Stimulated activated CD4-positive, alpha-beta T cell treated with anti-CD3 and anti-CD28 coated beads, Interleukin-1b, Interleukin-23, amount 100 ng/mL, for 1 hour (primary cell): ENCODE measurements at regions not wholly inside any gene's neighbourhood (a gene's known extent, or its start where the extent isn't known, plus 50 kb on each side); places are given as distances from the start of the nearest gene placed in this dataset.
"Not testable (repeated sequence)": the region's sequence is repeated elsewhere in the genome, so short reads cannot be mapped to it uniquely, and the experiment has no call there.

Experiments
- DNase-seq, 2 donors: peaks; one replicate each; pipeline ENCODE4 v3.0.0-alpha.2; 2020; ENCODE audit warnings: low read depth in 2 of 2

DNA sequence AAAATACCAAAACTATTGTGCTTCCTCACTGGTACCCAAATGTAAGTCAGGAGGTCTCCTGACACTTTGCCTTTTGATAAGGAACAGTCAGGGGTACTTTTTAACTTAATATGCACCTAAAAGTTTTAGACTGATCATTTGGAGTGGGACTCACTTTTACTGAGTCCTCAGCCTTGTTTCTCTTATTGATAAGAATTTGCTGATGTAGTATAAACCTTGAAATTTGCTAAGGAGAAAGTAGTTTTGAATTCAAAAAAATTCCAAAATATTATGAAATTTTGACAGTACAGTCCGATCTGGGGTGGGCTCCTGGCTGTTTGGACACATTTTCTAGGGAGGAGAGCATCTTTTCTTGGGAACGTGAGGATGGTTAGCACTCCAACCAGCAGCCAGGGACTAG, 91.4 kb upstream of the GATB start:
- no peak for DNase-seq

DNA sequence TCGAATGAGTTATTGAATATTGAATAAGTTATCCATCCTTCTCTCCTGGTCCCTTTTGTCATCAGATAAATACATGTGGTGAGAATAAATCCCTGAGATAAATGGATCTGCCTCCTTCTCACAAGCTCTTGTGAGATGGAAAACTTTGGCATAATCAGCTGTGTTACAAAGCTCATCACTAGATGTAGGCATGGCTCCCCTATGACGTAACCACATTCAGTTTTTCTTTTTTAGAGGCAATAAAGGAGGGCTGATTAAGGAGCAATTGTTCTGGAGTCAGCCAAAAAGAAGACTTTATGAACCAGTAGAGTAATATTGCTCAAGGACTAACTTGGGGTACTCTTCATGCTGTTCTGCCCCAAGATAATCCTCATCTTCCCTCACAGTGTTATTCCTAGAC, 90.5 kb upstream of the GATB start:
- DNase-seq: no peak

DNA sequence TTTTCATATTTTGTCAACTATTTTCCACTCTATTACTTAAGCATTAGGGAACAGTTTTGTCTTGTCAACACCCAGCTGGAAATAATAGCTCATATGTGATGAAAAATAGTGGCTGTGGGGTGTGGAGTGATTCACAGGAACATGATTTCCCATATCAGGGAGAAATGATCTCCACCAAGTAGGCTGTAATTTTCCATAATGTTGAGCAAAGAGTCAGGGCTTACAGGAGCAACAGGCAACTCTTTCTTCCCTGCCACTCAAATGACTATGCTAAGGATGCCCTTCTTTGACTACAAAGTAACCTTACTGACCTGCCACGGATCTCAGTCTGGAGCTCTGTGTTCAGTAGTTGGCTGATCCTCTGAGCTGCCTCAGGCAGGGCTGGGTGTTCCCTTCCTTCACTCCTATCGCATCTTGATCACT, 90.0 kb upstream of the GATB start:
- no peak for DNase-seq

- DNase-seq: not testable (repeated sequence)
These were observed 84.7 kb upstream of the GATB start for GRCh38 chr4:151845551-151845950.

GRCh38 chr4:151842430-151843079, 81.7 kb upstream of the GATB start:
- no peak for DNase-seq

- DNase-seq: no peak
These were observed 80.3 kb upstream of the GATB start for GRCh38 chr4:151841107-151841506.

- DNase-seq: no peak
These were observed 74.7 kb upstream of the GATB start for GRCh38 chr4:151835467-151835866.

DNA sequence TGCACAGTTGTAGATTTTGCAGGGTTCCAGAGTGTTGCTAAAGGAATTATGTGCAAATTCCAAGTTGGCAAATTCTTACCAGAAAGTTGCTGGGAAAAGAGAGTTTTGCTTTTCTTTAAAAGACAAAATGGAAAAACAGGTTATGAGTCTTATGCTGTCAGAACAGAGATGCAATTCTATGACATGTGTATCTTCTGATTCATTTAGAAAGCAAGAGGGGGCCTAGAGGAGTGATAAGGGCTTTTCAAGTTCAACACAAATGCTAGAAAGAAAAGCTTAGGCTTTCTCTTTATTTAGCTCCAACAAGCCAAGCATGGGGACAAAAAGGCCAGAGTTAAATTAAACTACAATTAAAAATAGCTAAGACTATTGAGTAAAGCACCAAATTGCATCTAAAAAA, 72.4 kb upstream of the GATB start:
- DNase-seq: no peak

- DNase-seq: no peak
These were observed 70.7 kb upstream of the GATB start for GRCh38 chr4:151831526-151831925.

DNA sequence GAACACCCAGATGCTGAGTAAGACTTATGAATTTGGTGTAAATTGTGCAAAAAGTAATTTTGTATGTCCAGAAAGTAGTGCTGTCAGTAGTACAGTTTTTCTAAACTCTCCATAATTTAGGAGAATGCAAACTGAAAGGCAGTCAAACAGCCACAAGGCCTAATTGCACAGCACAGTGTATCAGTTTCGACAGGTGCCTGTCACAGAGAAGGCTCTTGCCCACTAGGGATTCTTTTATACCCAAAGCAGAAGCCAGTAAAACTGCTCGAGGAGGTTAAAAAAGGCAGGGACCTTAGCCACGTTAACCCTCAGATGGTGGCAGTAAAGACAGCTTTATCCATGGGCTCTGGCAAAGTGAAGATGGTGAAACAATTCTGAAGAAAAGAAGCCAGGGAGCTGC, 69.4 kb upstream of the GATB start:
- no peak for DNase-seq

GRCh38 chr4:151829309-151829708, 68.5 kb upstream of the GATB start:
- DNase-seq: no peak

DNA sequence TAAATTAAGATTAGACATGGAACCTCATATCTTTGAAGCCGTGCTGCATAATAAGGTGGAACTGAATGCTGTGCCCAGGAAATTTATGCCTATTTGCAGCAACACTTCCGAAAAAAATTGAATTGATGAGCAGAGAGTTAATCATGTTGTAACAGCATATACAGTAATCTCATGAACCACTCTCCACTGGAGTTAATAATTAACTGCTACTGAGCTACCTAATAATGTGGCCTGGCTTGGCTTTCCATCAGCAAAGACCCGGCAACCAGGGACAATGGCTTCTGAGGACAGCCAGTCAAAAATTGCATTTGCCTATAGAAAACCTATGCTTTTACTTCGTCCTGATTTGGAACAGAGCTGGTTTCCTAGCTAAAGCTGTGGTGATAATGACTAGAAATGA, 63.8 kb upstream of the GATB start:
- DNase-seq: no peak

DNA sequence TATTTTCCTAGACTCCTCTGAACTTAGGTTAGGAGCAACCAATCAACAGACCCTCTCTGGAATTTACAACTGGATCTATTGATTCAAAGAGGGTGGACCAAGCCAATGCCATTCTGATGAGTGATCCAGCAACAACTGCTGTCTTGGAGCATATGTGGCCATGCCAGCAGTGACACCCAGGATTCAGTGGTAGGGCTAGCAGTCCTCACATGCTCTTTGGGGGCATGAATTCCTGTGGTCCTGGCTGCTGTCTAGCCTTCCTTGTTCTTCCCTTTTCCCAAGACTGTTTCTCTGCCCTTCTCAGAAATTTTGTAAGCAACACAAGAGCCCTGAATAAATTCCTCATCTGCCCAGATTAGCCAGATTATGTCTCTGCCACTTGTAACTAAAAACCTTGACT, 61.5 kb upstream of the GATB start:
- DNase-seq: no peak

DNA sequence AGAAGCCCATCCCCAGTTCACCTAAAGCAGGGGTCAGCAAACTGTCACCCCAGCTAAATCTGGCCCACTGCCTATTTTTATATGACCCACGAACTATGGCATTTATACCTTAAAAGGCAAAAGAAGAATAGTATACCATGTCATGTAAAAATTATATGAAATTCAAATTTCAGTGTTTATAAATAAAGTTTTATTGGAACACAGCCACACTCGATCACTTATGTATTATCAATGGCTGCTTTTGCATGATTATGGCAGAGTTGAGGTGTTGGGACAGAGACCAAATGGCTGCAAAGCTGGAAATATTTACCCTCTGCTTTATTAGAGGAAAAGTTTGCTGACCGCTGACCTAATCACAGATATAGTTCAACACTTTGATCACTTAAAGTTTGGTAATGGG, 59.2 kb upstream of the GATB start:
- DNase-seq: no peak

DNA sequence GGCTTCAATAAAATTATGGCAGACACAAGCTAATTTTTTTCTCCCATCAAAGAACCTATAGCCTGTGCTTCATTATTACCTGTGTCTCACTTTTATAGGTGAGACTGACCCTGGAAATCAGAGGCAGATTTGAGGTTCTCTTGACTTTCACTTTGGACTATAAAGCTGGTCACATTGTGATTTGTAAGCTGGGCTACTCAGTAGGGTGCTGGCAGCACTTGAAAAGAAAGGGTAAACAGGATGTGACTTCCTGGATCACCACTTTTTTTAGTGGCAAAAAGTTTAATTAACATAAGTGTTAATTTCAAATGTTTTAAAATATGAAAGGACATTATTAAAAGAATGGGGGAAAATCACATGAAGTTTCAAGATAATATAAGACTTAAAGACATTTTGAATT, 50.6 kb upstream of the GATB start:
- DNase-seq: no peak
